ENCODE measurements at regions not wholly inside any gene's neighbourhood (a gene's known extent, or its start where the extent isn't known, plus 50 kb on each side); places are given as distances from the start of the nearest gene placed in this dataset.
"Not testable (repeated sequence)": the region's sequence is repeated elsewhere in the genome, so short reads cannot be mapped to it uniquely, and the experiment has no call there.

- not testable (repeated sequence) for TF ChIP-seq POLR2A, EP300, CTCF, POLR2AphosphoS5 (IDR thresholded peaks at IDR 0.05)
Observed at GRCh38 chr10:33853221-33853620, 518.8 kb upstream of the NRP1 start.

All from stomach (tissue), 4 donors.